Colonic mucosa (tissue), 4 donors: ENCODE measurements at regions not wholly inside any gene's neighbourhood (a gene's known extent, or its start where the extent isn't known, plus 50 kb on each side); places are given as distances from the start of the nearest gene placed in this dataset.

Source experiments
- DNase-seq: peaks from one replicate; pipeline ENCODE4 v3.0.0-alpha.2; 2020
- H3K27ac ChIP-seq: fragments of 200-600 bp; one replicate; pipeline ENCODE4 v1.8.0; 2021
- H3K27me3 ChIP-seq: fragments of 200-600 bp; one replicate; pipeline ENCODE4 v1.8.0; 2021
- H3K36me3 ChIP-seq: fragments of 200-600 bp; one replicate; pipeline ENCODE4 v1.8.0; 2021
- H3K4me1 ChIP-seq: fragments of 200-600 bp; one replicate; pipeline ENCODE4 v1.8.0; 2021; ENCODE audit warnings: mild to moderate bottlenecking
- H3K4me3 ChIP-seq: fragments of 200-600 bp; one replicate; pipeline ENCODE4 v1.8.0; 2021
- H3K9ac ChIP-seq, 2 donors: one replicate each; pipeline ENCODE4 v1.7.0; 2013; ENCODE audit warnings: control low read depth in 2 of 2, low read depth in 2 of 2, low read length in 2 of 2
- H3K9me3 ChIP-seq: fragments of 200-600 bp; one replicate; pipeline ENCODE4 v1.8.0; 2021
- intact Hi-C: fragments of 100-400 bp; cut with DNase I; formaldehyde crosslinking; loops from one replicate; pipeline ENCODE4 v1.14.1; 2022
- TF ChIP-seq, protein P1 (sequence below): fragments of 200-600 bp; IDR thresholded peaks from one replicate; pipeline ENCODE4 v1.8.0; 2022; ENCODE audit warnings: antibody characterized with exemption, mild to moderate bottlenecking
- donor health status: healthy.
- donor health status: DM: no; HTN: no; CAD: no.
- donor health status: DM: no; HTN: no; CAD: no.

DNA sequence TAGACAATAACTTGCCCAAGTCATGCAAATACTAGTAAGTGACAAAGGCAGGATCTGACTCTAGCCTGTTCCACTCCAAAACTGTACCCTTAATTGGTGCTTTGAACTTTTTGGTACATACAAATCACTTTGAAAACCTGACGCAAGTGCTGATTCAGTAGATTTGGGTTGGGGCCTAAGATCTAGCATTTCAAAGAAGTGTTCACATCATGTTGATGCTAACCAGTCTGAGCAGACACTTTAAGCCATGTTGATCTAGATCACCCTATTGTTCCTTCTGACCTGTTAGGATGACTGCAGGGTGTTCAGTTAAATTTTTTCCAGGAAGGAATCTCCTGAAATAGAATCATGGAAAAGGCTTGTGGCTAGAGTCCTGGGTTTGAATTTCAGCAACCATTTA, 57.7 kb upstream of the CPEB4 start:
- no peaks in the 10 kb centered on the region for H3K4me1 ChIP-seq

DNA sequence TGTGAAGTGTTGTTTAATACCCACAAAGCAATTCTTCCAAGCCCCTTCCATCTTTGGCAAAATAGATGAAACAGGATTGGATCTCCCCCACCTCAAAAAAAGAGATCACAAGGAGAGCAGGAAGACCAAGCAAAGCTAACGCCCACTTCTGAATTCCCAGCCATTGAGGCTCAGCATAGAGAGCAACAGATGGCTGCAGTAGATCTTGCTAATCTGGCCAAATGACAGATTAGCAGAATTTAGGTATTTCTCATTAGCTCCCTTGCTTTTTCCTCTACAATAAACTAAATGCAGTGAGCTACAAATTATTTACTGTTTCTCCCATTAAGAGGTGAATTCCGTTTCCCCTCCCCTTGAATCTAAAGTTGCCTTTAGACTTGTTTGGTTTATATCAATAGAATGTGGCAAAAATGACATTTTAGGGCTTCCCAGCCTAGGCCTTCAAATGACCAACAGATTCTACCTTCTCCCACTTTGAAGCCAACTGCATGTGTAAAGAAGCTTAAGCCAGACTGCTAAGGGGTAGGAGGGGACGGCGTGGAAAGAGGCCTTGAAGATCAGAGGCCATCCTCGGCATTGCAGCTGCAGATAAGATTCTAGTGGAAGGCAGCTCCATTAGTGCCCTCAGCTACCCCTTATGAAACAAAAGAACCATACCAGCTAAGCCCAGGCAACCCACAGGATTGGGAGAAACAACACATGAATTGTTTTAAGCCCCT, 56.8 kb upstream of the CPEB4 start:
- no peak overlapping the region for H3K27ac ChIP-seq
- no peaks in the 10 kb centered on the region for H3K27me3 ChIP-seq
- no peak for DNase-seq
- no peaks in the 10 kb centered on the region for H3K4me1 ChIP-seq
- H3K9me3 ChIP-seq: no peaks in the 10 kb centered on the region
- TF ChIP-seq, protein P1, sequence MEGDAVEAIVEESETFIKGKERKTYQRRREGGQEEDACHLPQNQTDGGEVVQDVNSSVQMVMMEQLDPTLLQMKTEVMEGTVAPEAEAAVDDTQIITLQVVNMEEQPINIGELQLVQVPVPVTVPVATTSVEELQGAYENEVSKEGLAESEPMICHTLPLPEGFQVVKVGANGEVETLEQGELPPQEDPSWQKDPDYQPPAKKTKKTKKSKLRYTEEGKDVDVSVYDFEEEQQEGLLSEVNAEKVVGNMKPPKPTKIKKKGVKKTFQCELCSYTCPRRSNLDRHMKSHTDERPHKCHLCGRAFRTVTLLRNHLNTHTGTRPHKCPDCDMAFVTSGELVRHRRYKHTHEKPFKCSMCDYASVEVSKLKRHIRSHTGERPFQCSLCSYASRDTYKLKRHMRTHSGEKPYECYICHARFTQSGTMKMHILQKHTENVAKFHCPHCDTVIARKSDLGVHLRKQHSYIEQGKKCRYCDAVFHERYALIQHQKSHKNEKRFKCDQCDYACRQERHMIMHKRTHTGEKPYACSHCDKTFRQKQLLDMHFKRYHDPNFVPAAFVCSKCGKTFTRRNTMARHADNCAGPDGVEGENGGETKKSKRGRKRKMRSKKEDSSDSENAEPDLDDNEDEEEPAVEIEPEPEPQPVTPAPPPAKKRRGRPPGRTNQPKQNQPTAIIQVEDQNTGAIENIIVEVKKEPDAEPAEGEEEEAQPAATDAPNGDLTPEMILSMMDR: no peak
- no peak overlapping the region for H3K4me3 ChIP-seq
- no peaks in the 10 kb centered on the region for H3K36me3 ChIP-seq
- no peak overlapping the region for H3K9ac ChIP-seq
- intact Hi-C loops: loop anchor here (10.0 kb wide), 1 partner anchor 57 kb away; no protein-coding TSS in a partner anchor

More for the DNA sequence above, 57.7 kb upstream of the CPEB4 start:
- Histone ChIP-seq H3K9me3 (no peaks in the 10 kb centered on the region), H3K9ac (no peak overlapping the region), H3K36me3 (no peaks in the 10 kb centered on the region), H3K4me3 (no peak overlapping the region), H3K27me3 (no peaks in the 10 kb centered on the region), H3K27ac (no peak overlapping the region)
- DNase-seq: no peak
- intact Hi-C loops: loop anchor here (10.0 kb wide), 1 partner anchor 56 kb away; no protein-coding TSS in a partner anchor
- TF ChIP-seq, protein P1: no peak

DNA sequence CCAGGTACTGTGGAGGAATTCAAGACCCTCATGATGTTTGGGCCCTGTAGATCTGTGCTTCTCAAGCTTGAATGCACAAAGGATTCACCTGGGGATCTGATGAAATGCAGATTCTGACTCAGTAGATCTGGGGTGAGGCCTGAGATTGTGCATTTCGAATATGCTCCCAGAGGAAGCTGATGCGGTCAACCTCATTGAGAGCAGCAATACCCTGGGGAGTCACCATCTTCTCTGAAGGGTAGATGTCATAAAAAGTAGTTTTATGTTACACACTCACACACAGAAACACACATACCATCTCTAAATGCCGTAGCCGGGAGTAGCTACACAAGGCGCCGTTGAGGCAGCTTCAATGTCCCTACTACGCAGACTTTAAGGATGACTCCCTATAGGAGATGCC, 55.8 kb upstream of the CPEB4 start:
- DNase-seq: no peak
- H3K9ac ChIP-seq: no peak overlapping the region
- intact Hi-C loops: loop anchor here (10.0 kb wide), 1 partner anchor 58 kb away; no protein-coding TSS in a partner anchor
- H3K4me3 ChIP-seq: no peak overlapping the region
- H3K36me3 ChIP-seq: no peaks in the 10 kb centered on the region
- no peaks in the 10 kb centered on the region for H3K9me3 ChIP-seq
- no peaks in the 10 kb centered on the region for H3K27me3 ChIP-seq
- no peaks in the 10 kb centered on the region for H3K4me1 ChIP-seq
- TF ChIP-seq, protein P1: no peak
- no peak overlapping the region for H3K27ac ChIP-seq

DNA sequence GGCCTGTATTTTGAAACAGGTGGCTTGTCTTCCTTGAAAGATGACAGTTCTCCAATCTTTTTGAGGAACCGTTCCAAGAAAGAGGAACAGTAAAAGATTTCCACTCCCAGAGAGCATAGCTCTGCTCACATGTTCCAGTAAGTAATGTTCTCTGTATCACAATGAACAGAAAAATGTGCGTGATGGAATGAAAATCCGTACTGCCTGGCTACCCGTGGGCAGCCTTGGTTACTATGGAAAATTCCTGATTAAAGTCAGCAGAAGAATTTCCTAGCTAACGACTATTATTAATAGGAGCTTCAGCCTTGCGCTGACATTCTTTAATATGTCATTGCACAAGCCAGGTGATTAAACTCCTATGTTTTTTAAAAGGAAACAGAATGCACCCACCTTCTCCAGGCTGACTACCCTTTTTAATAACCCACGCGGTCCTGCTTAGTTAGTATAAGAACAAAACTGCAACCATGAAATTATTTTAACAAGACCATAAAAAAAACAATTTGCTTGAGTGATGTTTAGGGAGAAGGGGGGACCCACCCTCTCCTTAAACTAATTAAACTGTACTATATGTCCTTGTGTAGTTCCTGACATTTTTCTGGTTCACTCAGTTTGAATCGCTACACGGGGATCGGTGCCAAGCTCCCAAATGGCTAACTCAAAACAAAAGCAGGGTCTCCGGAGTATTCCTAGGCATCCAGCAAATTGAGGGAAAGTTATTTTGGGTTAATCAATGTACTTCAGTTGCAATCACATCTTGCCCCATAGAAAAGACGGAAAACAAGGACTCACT, 54.8 kb upstream of the CPEB4 start:
- H3K36me3 ChIP-seq: no peaks in the 10 kb centered on the region
- no peaks in the 10 kb centered on the region for H3K4me1 ChIP-seq
- H3K4me3 ChIP-seq: no peak overlapping the region
- H3K27me3 ChIP-seq: no peaks in the 10 kb centered on the region
- DNase-seq: no peak
- TF ChIP-seq, protein P1: no peak
- no peaks in the 10 kb centered on the region for H3K9me3 ChIP-seq
- intact Hi-C loops: loop anchor here (10.0 kb wide), 1 partner anchor 59 kb away; no protein-coding TSS in a partner anchor
- H3K9ac ChIP-seq: no peak overlapping the region
- no peak overlapping the region for H3K27ac ChIP-seq

DNA sequence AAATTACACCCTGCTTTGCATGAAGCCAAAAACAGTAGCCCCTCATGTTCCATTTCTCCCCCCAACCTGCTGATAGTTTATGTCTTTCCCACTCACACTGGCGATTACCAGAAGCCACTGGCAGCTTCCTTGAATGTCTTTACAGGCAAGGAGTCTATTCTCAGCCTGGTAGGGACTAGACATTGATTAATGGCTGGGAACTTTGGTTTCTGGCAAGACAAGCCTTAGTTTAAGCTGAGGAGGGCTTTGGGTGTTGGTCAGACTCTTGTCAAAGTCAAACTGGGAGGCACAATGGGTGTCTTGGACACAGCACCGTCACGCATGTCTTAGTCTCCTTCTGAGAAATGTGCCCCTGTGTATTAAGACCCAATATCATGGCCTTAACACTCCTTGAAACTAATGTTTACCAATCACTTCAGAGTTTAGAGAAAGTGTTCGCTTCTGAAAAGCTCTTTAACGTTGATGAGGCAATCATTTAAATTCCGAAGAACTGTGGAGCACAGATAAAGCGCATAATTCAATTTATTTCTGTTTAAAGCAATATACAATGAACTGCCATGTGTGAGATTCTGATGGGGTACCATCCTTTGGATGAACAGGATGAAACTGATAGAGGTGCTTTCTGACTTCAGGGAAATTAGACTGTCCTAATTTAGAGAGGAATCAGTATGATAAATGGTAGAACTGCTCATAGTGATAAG, 53.9 kb upstream of the CPEB4 start:
- no peaks in the 10 kb centered on the region for H3K27me3 ChIP-seq
- TF ChIP-seq, protein P1: no peak
- intact Hi-C loops: loop anchor here (10.0 kb wide), 1 partner anchor 59 kb away; no protein-coding TSS in a partner anchor
- no peak overlapping the region for H3K4me3 ChIP-seq
- H3K9ac ChIP-seq: no peak overlapping the region
- no peaks in the 10 kb centered on the region for H3K9me3 ChIP-seq
- no peak overlapping the region for H3K27ac ChIP-seq
- DNase-seq: no peak
- H3K36me3 ChIP-seq: no peaks in the 10 kb centered on the region
- H3K4me1 ChIP-seq: no peaks in the 10 kb centered on the region
